ENCODE measurements at regions not wholly inside any gene's neighbourhood (a gene's known extent, or its start where the extent isn't known, plus 50 kb on each side); places are given as distances from the start of the nearest gene placed in this dataset.
"Not testable (repeated sequence)": the region's sequence is repeated elsewhere in the genome, so short reads cannot be mapped to it uniquely, and the experiment has no call there.

GRCh38 chr10:120115959-120116358 lies 223.4 kb downstream of the SEC23IP start:
- no peak for DNase-seq

GRCh38 chr10:120121768-120122167 lies 229.2 kb downstream of the SEC23IP start:
- DNase-seq, result no peak

- peak in 1 of 5 experiments; percentile 6 for DNase-seq
These were observed 238.7 kb downstream of the SEC23IP start for GRCh38 chr10:120131183-120131582.

- no peak for DNase-seq
These were observed 240.3 kb downstream of the SEC23IP start for GRCh38 chr10:120132811-120133210.

- DNase-seq, result no peak
These were observed 246.2 kb downstream of the SEC23IP start for GRCh38 chr10:120138689-120139088.

GRCh38 chr10:120145107-120145506 lies 252.6 kb downstream of the SEC23IP start:
- no peak for DNase-seq

GRCh38 chr10:120156614-120157274 lies 264.2 kb downstream of the SEC23IP start:
- no peak for DNase-seq

GRCh38 chr10:120161111-120161510 lies 268.6 kb downstream of the SEC23IP start:
- DNase-seq, result no peak

GRCh38 chr10:120162471-120162870 lies 269.9 kb downstream of the SEC23IP start:
- DNase-seq, result no peak

- no peak for DNase-seq
These were observed 279.8 kb downstream of the SEC23IP start for GRCh38 chr10:120172356-120172755.

GRCh38 chr10:120174491-120174890 lies 282.0 kb downstream of the SEC23IP start:
- no peak for DNase-seq

- no peak for DNase-seq
These were observed 279.7 kb upstream of the PLPP4 start for GRCh38 chr10:120177330-120177729.

- DNase-seq, result no peak
These were observed 276.9 kb upstream of the PLPP4 start for GRCh38 chr10:120180160-120180559.

GRCh38 chr10:120181154-120181553 lies 275.9 kb upstream of the PLPP4 start:
- DNase-seq, result no peak

- DNase-seq, result no peak
These were observed 274.6 kb upstream of the PLPP4 start for GRCh38 chr10:120182431-120182830.

GRCh38 chr10:120183546-120183945 lies 273.5 kb upstream of the PLPP4 start:
- DNase-seq, result no peak

GRCh38 chr10:120184547-120185337 lies 272.3 kb upstream of the PLPP4 start:
- no peak for DNase-seq

GRCh38 chr10:120186506-120186905 lies 270.5 kb upstream of the PLPP4 start:
- DNase-seq, result no peak

GRCh38 chr10:120187168-120187567 lies 269.9 kb upstream of the PLPP4 start:
- DNase-seq, result not testable (repeated sequence)

- no peak for DNase-seq
These were observed 268.1 kb upstream of the PLPP4 start for GRCh38 chr10:120188950-120189349.

- DNase-seq, result no peak
These were observed 260.9 kb upstream of the PLPP4 start for GRCh38 chr10:120195984-120196712.

GRCh38 chr10:120204877-120205276 lies 252.2 kb upstream of the PLPP4 start:
- no peak for DNase-seq

- DNase-seq, result no peak
These were observed 251.5 kb upstream of the PLPP4 start for GRCh38 chr10:120205368-120206018.
